Fibroblast of lung (primary cell): ENCODE measurements at regions not wholly inside any gene's neighbourhood (a gene's known extent, or its start where the extent isn't known, plus 50 kb on each side); places are given as distances from the start of the nearest gene placed in this dataset.

Experiments
- DNase-seq, 2 donors: peaks; one replicate each; pipeline versions ENCODE4 v3.0.0 to v3.0.0-alpha.2; 2010; ENCODE audit warnings: low read depth in 2 of 2
- H2AFZ ChIP-seq: 2 replicates; pipeline ENCODE4 v1.5.1; 2012; ENCODE audit warnings: low read length, control low read depth, inconsistent platforms
- H3K27ac ChIP-seq: 2 replicates; pipeline ENCODE4 v1.5.1; 2011; ENCODE audit warnings: low read length, control low read depth; ENCODE audit not compliant: insufficient read depth
- H3K27me3 ChIP-seq: 2 replicates; pipeline ENCODE4 v1.5.1; 2011; ENCODE audit warnings: mild to moderate bottlenecking, low read length; ENCODE audit not compliant: control insufficient read depth, insufficient read depth
- H3K36me3 ChIP-seq: 2 replicates; pipeline ENCODE4 v1.5.1; 2011; ENCODE audit warnings: low read length; ENCODE audit not compliant: control insufficient read depth, insufficient read depth
- H3K4me1 ChIP-seq: 2 replicates; pipeline ENCODE4 v1.5.1; 2011; ENCODE audit warnings: low read length; ENCODE audit not compliant: control insufficient read depth, insufficient read depth; ENCODE audit errors: extremely low read depth
- H3K4me2 ChIP-seq: 2 replicates; pipeline ENCODE4 v1.5.1; 2011; ENCODE audit warnings: low read length, control low read depth; ENCODE audit not compliant: insufficient read depth; ENCODE audit errors: extremely low read depth
- H3K4me3 ChIP-seq, 4 experiments: fragments of 200-600 bp in 1 of 4; sonication (generic) in 1 of 4; replicated peaks in 1 of 4; 2 replicates each; pipeline ENCODE4 v1.5.1; 2011 to 2016; ENCODE audit warnings: low read length in 4 of 4, low read depth in 3 of 4, mild to moderate bottlenecking in 3 of 4, control low read depth in 2 of 4, inconsistent platforms in 1 of 4, mixed read lengths in 1 of 4; ENCODE audit not compliant: insufficient read depth in 1 of 4; ENCODE audit errors: control extremely low read depth in 1 of 4
- H3K79me2 ChIP-seq: 2 replicates; pipeline ENCODE4 v1.5.1; 2012; ENCODE audit warnings: mild to moderate bottlenecking, low read length, inconsistent platforms; ENCODE audit not compliant: control insufficient read depth, insufficient read depth
- H3K9ac ChIP-seq: 2 replicates; pipeline ENCODE4 v1.5.1; 2011; ENCODE audit warnings: mild to moderate bottlenecking, low read length, control low read depth; ENCODE audit not compliant: insufficient read depth
- H3K9me3 ChIP-seq: 2 replicates; pipeline ENCODE4 v1.5.1; 2012; ENCODE audit warnings: low read depth, low read length; ENCODE audit not compliant: control insufficient read depth, insufficient read depth
- H4K20me1 ChIP-seq: 2 replicates; pipeline ENCODE4 v1.5.1; 2011; ENCODE audit warnings: low read length; ENCODE audit not compliant: control insufficient read depth, insufficient read depth; ENCODE audit errors: extremely low read depth
- CTCF ChIP-seq, 2 donors: IDR thresholded peaks in 1 of 2; conservative IDR thresholded peaks in 1 of 2; 1 replicate in 1 of 2; 2 replicates in 1 of 2; pipeline ENCODE4 v1.5.1; 2011 to 2012; ENCODE audit warnings: low read length in 2 of 2, control low read depth in 1 of 2, inconsistent platforms in 1 of 2, low read depth in 1 of 2, mild to moderate bottlenecking in 1 of 2
- EZH2 ChIP-seq: IDR thresholded peaks from 2 replicates; pipeline ENCODE4 v1.5.1; 2012; ENCODE audit warnings: low read length, control low read depth, mild to moderate bottlenecking; ENCODE audit errors: missing control alignments

- H3K79me2 ChIP-seq: no peaks in the 10 kb centered on the region
- no peak overlapping the region for H3K4me3 ChIP-seq
- H4K20me1 ChIP-seq: no peaks in the 10 kb centered on the region
- no peaks in the 10 kb centered on the region for H3K36me3 ChIP-seq
- no peak for DNase-seq
- no peak overlapping the region for H3K27ac ChIP-seq
- H3K27me3 ChIP-seq: no peaks in the 10 kb centered on the region
- H3K4me2 ChIP-seq: no peak overlapping the region
- TF ChIP-seq CTCF (conservative IDR thresholded peaks at IDR 0.05 in 1 of 2, IDR thresholded peaks at IDR 0.05 in 1 of 2; ENCODE audit: low read depth in 1 of 2, low read length in 2 of 2): no peak
- no peak for TF ChIP-seq EZH2
- H3K4me1 ChIP-seq: no peaks in the 10 kb centered on the region
- no peaks in the 10 kb centered on the region for H3K9me3 ChIP-seq
- no peak overlapping the region for H3K9ac ChIP-seq
- H2AFZ ChIP-seq: no peak overlapping the region
Measured at GRCh38 chr6:67567842-67568241, 1067.2 kb upstream of the ADGRB3 start.

DNA sequence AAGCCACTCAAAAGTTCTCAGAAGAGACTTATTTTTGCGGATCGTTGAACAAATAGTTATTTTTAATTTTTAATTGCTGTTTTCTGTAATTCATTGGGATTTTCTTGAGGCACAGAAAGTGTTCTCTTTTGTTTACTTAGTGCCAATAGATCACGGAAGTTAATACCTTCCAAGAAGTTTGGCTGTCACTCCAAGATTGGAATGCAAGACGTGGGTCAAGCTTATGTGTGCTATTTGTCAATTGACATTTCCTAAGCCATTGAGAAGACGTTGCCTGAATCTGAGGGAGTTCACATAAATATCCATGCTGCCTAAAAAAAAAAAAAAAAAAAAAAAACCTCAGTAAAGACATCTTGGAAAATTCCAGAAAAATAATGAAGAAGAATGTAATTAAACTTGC lies 1071.4 kb upstream of the ADGRB3 start:
- Histone ChIP-seq H2AFZ (no peak overlapping the region), H3K4me2 (no peak overlapping the region), H3K27me3 (no peaks in the 10 kb centered on the region), H3K9ac (no peak overlapping the region), H3K4me3 (no peak overlapping the region), H3K36me3 (no peaks in the 10 kb centered on the region), H3K27ac (no peak overlapping the region), H3K4me1 (no peaks in the 10 kb centered on the region), H3K9me3 (no peaks in the 10 kb centered on the region), H3K79me2 (no peaks in the 10 kb centered on the region), H4K20me1 (no peaks in the 10 kb centered on the region)
- TF ChIP-seq CTCF (conservative IDR thresholded peaks at IDR 0.05 in 1 of 2, IDR thresholded peaks at IDR 0.05 in 1 of 2; ENCODE audit: low read depth in 1 of 2, low read length in 2 of 2): no peak
- no peak for TF ChIP-seq EZH2
- DNase-seq: no peak

DNA sequence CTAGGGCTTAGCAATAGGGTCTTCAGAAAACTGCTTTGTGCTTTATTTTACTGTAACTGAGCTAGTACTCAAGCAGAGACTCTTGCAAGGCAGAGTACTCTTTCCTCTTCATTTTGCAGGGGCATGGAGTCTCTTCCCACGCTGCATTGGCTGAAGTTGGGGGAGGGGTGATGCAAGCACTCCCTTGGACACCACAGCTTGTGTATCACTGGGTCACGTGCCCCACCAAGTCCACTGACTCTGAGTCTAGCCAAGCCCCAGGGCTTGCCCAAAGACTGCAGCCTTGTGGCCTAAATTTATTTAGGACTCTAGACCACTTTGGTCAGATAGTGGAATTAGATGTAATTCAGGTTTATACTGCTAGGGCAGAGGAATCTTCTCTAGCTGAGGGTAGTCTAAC lies 1075.0 kb upstream of the ADGRB3 start:
- Histone ChIP-seq H3K4me2 (no peak overlapping the region), H3K9me3 (no peaks in the 10 kb centered on the region), H3K27ac (no peak overlapping the region), H4K20me1 (no peaks in the 10 kb centered on the region), H3K4me1 (no peaks in the 10 kb centered on the region), H3K9ac (no peak overlapping the region), H3K79me2 (no peaks in the 10 kb centered on the region), H3K36me3 (no peaks in the 10 kb centered on the region), H3K27me3 (no peaks in the 10 kb centered on the region), H3K4me3 (no peak overlapping the region), H2AFZ (no peak overlapping the region)
- no peak for DNase-seq
- TF ChIP-seq EZH2 (no peak), CTCF (conservative IDR thresholded peaks at IDR 0.05 in 1 of 2, IDR thresholded peaks at IDR 0.05 in 1 of 2; ENCODE audit: low read depth in 1 of 2, low read length in 2 of 2) (no peak)
